ENCODE measurements at regions not wholly inside any gene's neighbourhood (a gene's known extent, or its start where the extent isn't known, plus 50 kb on each side); places are given as distances from the start of the nearest gene placed in this dataset.

DNA sequence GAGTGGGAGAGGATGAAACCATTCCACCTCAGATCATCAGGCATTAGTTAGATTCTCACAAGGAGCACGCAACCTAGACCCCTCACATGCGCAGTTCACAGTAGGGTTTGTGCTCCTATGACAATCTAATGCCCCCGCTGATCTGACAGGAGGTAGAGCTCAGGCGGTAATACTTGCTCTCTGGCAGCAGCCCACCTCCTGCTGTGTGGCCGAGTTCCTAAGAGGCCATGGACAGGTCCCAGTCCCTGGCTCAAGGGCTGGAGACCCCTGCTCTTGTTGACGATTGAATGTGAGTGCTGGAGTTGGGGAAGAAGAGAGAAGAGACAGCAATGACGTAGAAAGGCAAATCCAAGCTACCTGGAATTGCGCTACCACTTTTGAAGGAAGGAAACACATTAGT, 267.2 kb downstream of the TFEC start:
- H3K27ac ChIP-seq (ENCODE audit: low read depth, low read length, poor library complexity, severe bottlenecking): no peak overlapping the region
- H2AFZ ChIP-seq (ENCODE audit: low read length): no peak overlapping the region
- H3K9me2 ChIP-seq (ENCODE audit: insufficient read depth, low read length): no peaks in the 10 kb centered on the region
- no TSS peak for BruUV-seq (replicated peaks)
- H4K20me1 ChIP-seq (ENCODE audit: insufficient read depth, low read length): no peaks in the 10 kb centered on the region
- intact Hi-C loops (cut with micrococcal nuclease; ENCODE audit: unreplicated experiment): no loop called here
- no peak overlapping the region for H3K4me2 ChIP-seq (ENCODE audit: low read length)
- H3K4me3 ChIP-seq (ENCODE audit: low read depth, low read length, poor library complexity, severe bottlenecking): no peak overlapping the region
- no peaks in the 10 kb centered on the region for H3K9me3 ChIP-seq (ENCODE audit: low read length)
- H3K36me3 ChIP-seq (ENCODE audit: insufficient read depth, low read length): no peaks in the 10 kb centered on the region
- no peaks in the 10 kb centered on the region for H3K79me2 ChIP-seq (ENCODE audit: insufficient read depth, low read depth, low read length)
- POLR2A ChIA-PET: interaction anchor here (0.6 kb wide), 1 partner anchor 31 kb away, joined by 4 read pairs; no protein-coding TSS in a partner anchor
- CTCF ChIA-PET (ENCODE audit: unreplicated experiment): no interaction called here
- DNase-seq (ENCODE audit: low spot score): no peak
- H3K4me1 ChIP-seq (ENCODE audit: insufficient read depth, low read length, poor library complexity, severe bottlenecking): no peaks in the 10 kb centered on the region
- TF ChIP-seq, protein P1, sequence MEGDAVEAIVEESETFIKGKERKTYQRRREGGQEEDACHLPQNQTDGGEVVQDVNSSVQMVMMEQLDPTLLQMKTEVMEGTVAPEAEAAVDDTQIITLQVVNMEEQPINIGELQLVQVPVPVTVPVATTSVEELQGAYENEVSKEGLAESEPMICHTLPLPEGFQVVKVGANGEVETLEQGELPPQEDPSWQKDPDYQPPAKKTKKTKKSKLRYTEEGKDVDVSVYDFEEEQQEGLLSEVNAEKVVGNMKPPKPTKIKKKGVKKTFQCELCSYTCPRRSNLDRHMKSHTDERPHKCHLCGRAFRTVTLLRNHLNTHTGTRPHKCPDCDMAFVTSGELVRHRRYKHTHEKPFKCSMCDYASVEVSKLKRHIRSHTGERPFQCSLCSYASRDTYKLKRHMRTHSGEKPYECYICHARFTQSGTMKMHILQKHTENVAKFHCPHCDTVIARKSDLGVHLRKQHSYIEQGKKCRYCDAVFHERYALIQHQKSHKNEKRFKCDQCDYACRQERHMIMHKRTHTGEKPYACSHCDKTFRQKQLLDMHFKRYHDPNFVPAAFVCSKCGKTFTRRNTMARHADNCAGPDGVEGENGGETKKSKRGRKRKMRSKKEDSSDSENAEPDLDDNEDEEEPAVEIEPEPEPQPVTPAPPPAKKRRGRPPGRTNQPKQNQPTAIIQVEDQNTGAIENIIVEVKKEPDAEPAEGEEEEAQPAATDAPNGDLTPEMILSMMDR (conservative IDR thresholded peaks at IDR 0.05; ENCODE audit: low read length): no peak
- TF ChIP-seq EZH2phosphoT487 (IDR thresholded peaks at IDR 0.05; ENCODE audit: borderline replicate concordance, low read depth, low read length): no peak

DNA sequence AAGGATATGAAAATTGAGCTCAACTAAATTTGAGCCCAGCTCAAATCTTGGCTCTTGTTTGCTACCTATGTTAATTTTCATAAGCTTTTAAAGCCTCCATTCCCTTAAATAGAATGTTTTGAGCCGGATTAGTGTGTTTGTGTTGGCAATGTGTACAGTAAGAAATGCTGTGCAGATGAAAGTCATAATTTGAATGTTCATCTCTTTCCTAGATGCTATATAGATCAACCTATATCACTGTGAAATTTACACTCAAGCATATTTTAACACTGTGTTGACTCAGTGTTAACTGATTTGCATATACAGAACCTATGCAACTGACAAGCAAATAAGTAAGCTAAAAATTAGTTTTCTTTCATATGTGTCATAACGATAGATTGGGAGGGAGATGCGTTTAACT, 272.5 kb downstream of the TFEC start:
- Histone ChIP-seq H4K20me1 (ENCODE audit: insufficient read depth, low read length) (no peaks in the 10 kb centered on the region), H2AFZ (ENCODE audit: low read length) (no peak overlapping the region), H3K4me2 (ENCODE audit: low read length) (no peak overlapping the region), H3K27ac (ENCODE audit: low read depth, low read length, poor library complexity, severe bottlenecking) (no peak overlapping the region), H3K36me3 (ENCODE audit: insufficient read depth, low read length) (no peaks in the 10 kb centered on the region), H3K9me2 (ENCODE audit: insufficient read depth, low read length) (no peaks in the 10 kb centered on the region), H3K4me1 (ENCODE audit: insufficient read depth, low read length, poor library complexity, severe bottlenecking) (no peaks in the 10 kb centered on the region), H3K79me2 (ENCODE audit: insufficient read depth, low read depth, low read length) (no peaks in the 10 kb centered on the region), H3K4me3 (ENCODE audit: low read depth, low read length, poor library complexity, severe bottlenecking) (no peak overlapping the region), H3K9me3 (ENCODE audit: low read length) (no peaks in the 10 kb centered on the region)
- DNase-seq (ENCODE audit: low spot score): no peak
- ChIA-PET CTCF (ENCODE audit: unreplicated experiment) (no interaction called here), POLR2A (interaction anchor here (0.6 to 1.0 kb wide), 3 partner anchors 10 to 29 kb away, joined by 3 to 4 read pairs (median 3); no protein-coding TSS in a partner anchor)
- intact Hi-C loops (cut with micrococcal nuclease; ENCODE audit: unreplicated experiment): no loop called here
- no TSS peak for BruUV-seq (replicated peaks)
- TF ChIP-seq EZH2phosphoT487 (IDR thresholded peaks at IDR 0.05; ENCODE audit: borderline replicate concordance, low read depth, low read length): no peak
- TF ChIP-seq, protein P1 (conservative IDR thresholded peaks at IDR 0.05; ENCODE audit: low read length): no peak

DNA sequence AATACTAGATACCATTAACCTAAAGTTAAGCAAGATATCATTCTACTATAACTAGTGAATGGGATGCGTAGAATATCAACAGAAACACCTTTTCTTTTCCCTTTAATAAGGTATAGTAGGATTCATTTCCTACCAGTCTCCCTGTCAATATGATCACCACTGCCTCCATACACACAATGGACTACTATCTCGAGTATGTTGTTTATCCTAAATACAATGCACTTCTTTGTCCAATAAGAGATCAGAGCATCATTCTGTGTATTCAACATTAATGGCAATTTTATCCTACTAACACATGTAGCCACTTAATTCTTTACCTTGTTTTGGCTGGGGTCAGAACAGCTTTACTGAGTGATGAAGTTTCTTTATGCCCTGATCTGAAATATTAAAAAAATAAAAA, 276.3 kb downstream of the TFEC start:
- Histone ChIP-seq H3K36me3 (ENCODE audit: insufficient read depth, low read length) (no peaks in the 10 kb centered on the region), H3K27ac (ENCODE audit: low read depth, low read length, poor library complexity, severe bottlenecking) (no peak overlapping the region), H3K4me1 (ENCODE audit: insufficient read depth, low read length, poor library complexity, severe bottlenecking) (no peaks in the 10 kb centered on the region), H3K79me2 (ENCODE audit: insufficient read depth, low read depth, low read length) (no peaks in the 10 kb centered on the region), H3K9me2 (ENCODE audit: insufficient read depth, low read length) (no peaks in the 10 kb centered on the region), H4K20me1 (ENCODE audit: insufficient read depth, low read length) (no peaks in the 10 kb centered on the region), H3K9me3 (ENCODE audit: low read length) (no peaks in the 10 kb centered on the region), H3K4me2 (ENCODE audit: low read length) (no peak overlapping the region), H3K4me3 (ENCODE audit: low read depth, low read length, poor library complexity, severe bottlenecking) (no peak overlapping the region), H2AFZ (ENCODE audit: low read length) (no peak overlapping the region)
- no peak for DNase-seq (ENCODE audit: low spot score)
- intact Hi-C loops (cut with micrococcal nuclease; ENCODE audit: unreplicated experiment): no loop called here
- ChIA-PET CTCF (ENCODE audit: unreplicated experiment) (no interaction called here), POLR2A (interaction anchor here (1.3 to 2.8 kb wide), 2 partner anchors 12 to 14 kb away, joined by 3 to 5 read pairs; no protein-coding TSS in a partner anchor)
- no TSS peak for BruUV-seq (replicated peaks)
- TF ChIP-seq EZH2phosphoT487 (IDR thresholded peaks at IDR 0.05; ENCODE audit: borderline replicate concordance, low read depth, low read length): no peak
- TF ChIP-seq, protein P1 (conservative IDR thresholded peaks at IDR 0.05; ENCODE audit: low read length): no peak
